ENCODE measurements at regions not wholly inside any gene's neighbourhood (a gene's known extent, or its start where the extent isn't known, plus 50 kb on each side); places are given as distances from the start of the nearest gene placed in this dataset.
A peak's percentile ranks its signal among the peaks of the same experiment; 100 is the strongest.

- no peaks in the 10 kb centered on the region for H3K27me3 ChIP-seq
- 48% methylated on average over 1 of the region's 1 CpG for whole genome bisulfite sequencing (ENCODE audit: low lambda C conversion rate, missing lambda C conversion rate)
- H2AFZ ChIP-seq = peak overlapping the region; percentile 45
- TF ChIP-seq EZH2 (IDR thresholded peaks at IDR 0.05; ENCODE audit: borderline replicate concordance) (no peak), CTCF (IDR thresholded peaks at IDR 0.05; ENCODE audit: poor library complexity) (no peak), EZH2phosphoT487 (IDR thresholded peaks at IDR 0.05; ENCODE audit: low read depth, severe bottlenecking, unreplicated experiment) (no peak)
- no peaks in the 10 kb centered on the region for H4K20me1 ChIP-seq (ENCODE audit: insufficient read depth, poor library complexity, severe bottlenecking)
- no peaks in the 10 kb centered on the region for H3K4me1 ChIP-seq (ENCODE audit: insufficient read depth)
- no peak overlapping the region for H3K27ac ChIP-seq
- no peaks in the 10 kb centered on the region for H3K79me2 ChIP-seq
- no peaks in the 10 kb centered on the region for H3K36me3 ChIP-seq (replicated peaks; ENCODE audit: insufficient read depth, low read depth)
- H3K4me2 ChIP-seq = no peak overlapping the region
- H3K9me2 ChIP-seq (replicated peaks; ENCODE audit: insufficient read depth) = no peaks in the 10 kb centered on the region
- no peak for DNase-seq (ENCODE audit: low spot score)
- H3K4me3 ChIP-seq = no peak overlapping the region
- H3K9me3 ChIP-seq (ENCODE audit: low read depth) = no peaks in the 10 kb centered on the region
These were observed 203.9 kb upstream of the KITLG start for GRCh38 chr12:88784166-88784565.

GRCh38 chr12:88782351-88782750 lies 202.1 kb upstream of the KITLG start:
- TF ChIP-seq EZH2phosphoT487 (IDR thresholded peaks at IDR 0.05; ENCODE audit: low read depth, severe bottlenecking, unreplicated experiment) (no peak), EZH2 (IDR thresholded peaks at IDR 0.05; ENCODE audit: borderline replicate concordance) (no peak), CTCF (IDR thresholded peaks at IDR 0.05; ENCODE audit: poor library complexity) (no peak)
- H3K4me1 ChIP-seq (ENCODE audit: insufficient read depth) = no peaks in the 10 kb centered on the region
- no peaks in the 10 kb centered on the region for H3K9me2 ChIP-seq (replicated peaks; ENCODE audit: insufficient read depth)
- no peak overlapping the region for H3K27ac ChIP-seq
- H3K79me2 ChIP-seq = no peaks in the 10 kb centered on the region
- no peaks in the 10 kb centered on the region for H4K20me1 ChIP-seq (ENCODE audit: insufficient read depth, poor library complexity, severe bottlenecking)
- H3K4me3 ChIP-seq = no peak overlapping the region
- H3K27me3 ChIP-seq = no peaks in the 10 kb centered on the region
- no peaks in the 10 kb centered on the region for H3K9me3 ChIP-seq (ENCODE audit: low read depth)
- H3K4me2 ChIP-seq = no peak overlapping the region
- H2AFZ ChIP-seq = no peak overlapping the region
- H3K36me3 ChIP-seq (replicated peaks; ENCODE audit: insufficient read depth, low read depth) = no peaks in the 10 kb centered on the region
- 83% methylated on average over 1 of the region's 1 CpG for WGBS (ENCODE audit: low lambda C conversion rate, missing lambda C conversion rate)
- DNase-seq (ENCODE audit: low spot score) = no peak

- no peaks in the 10 kb centered on the region for H4K20me1 ChIP-seq (ENCODE audit: insufficient read depth, poor library complexity, severe bottlenecking)
- no peaks in the 10 kb centered on the region for H3K4me1 ChIP-seq (ENCODE audit: insufficient read depth)
- H3K79me2 ChIP-seq = no peaks in the 10 kb centered on the region
- H3K4me3 ChIP-seq = no peak overlapping the region
- H3K9me3 ChIP-seq (ENCODE audit: low read depth) = no peaks in the 10 kb centered on the region
- no peaks in the 10 kb centered on the region for H3K36me3 ChIP-seq (replicated peaks; ENCODE audit: insufficient read depth, low read depth)
- TF ChIP-seq EZH2phosphoT487 (IDR thresholded peaks at IDR 0.05; ENCODE audit: low read depth, severe bottlenecking, unreplicated experiment) (no peak), CTCF (IDR thresholded peaks at IDR 0.05; ENCODE audit: poor library complexity) (no peak), EZH2 (IDR thresholded peaks at IDR 0.05; ENCODE audit: borderline replicate concordance) (no peak)
- no peak overlapping the region for H3K27ac ChIP-seq
- no peak overlapping the region for H3K4me2 ChIP-seq
- no peak overlapping the region for H2AFZ ChIP-seq
- no peaks in the 10 kb centered on the region for H3K9me2 ChIP-seq (replicated peaks; ENCODE audit: insufficient read depth)
- DNase-seq (ENCODE audit: low spot score) = no peak
- H3K27me3 ChIP-seq = no peaks in the 10 kb centered on the region
These were observed 201.6 kb upstream of the KITLG start for GRCh38 chr12:88781909-88782308.

- H3K4me1 ChIP-seq (ENCODE audit: insufficient read depth) = no peaks in the 10 kb centered on the region
- no peak overlapping the region for H3K4me2 ChIP-seq
- TF ChIP-seq EZH2phosphoT487 (IDR thresholded peaks at IDR 0.05; ENCODE audit: low read depth, severe bottlenecking, unreplicated experiment) (no peak), EZH2 (IDR thresholded peaks at IDR 0.05; ENCODE audit: borderline replicate concordance) (no peak), CTCF (IDR thresholded peaks at IDR 0.05; ENCODE audit: poor library complexity) (no peak)
- H3K9me3 ChIP-seq (ENCODE audit: low read depth) = no peaks in the 10 kb centered on the region
- H3K79me2 ChIP-seq = no peaks in the 10 kb centered on the region
- H3K4me3 ChIP-seq = no peak overlapping the region
- 80% methylated on average over 1 of the region's 1 CpG for WGBS (ENCODE audit: low lambda C conversion rate, missing lambda C conversion rate)
- H4K20me1 ChIP-seq (ENCODE audit: insufficient read depth, poor library complexity, severe bottlenecking) = no peaks in the 10 kb centered on the region
- H2AFZ ChIP-seq = no peak overlapping the region
- H3K36me3 ChIP-seq (replicated peaks; ENCODE audit: insufficient read depth, low read depth) = no peaks in the 10 kb centered on the region
- H3K27ac ChIP-seq = no peak overlapping the region
- no peaks in the 10 kb centered on the region for H3K27me3 ChIP-seq
- H3K9me2 ChIP-seq (replicated peaks; ENCODE audit: insufficient read depth) = no peaks in the 10 kb centered on the region
- no peak for DNase-seq (ENCODE audit: low spot score)
These were observed 197.8 kb upstream of the KITLG start for GRCh38 chr12:88778064-88778463.

Measured in hepatocyte (in vitro differentiated cells).